Ovary (tissue), 7 donors: ENCODE measurements at regions not wholly inside any gene's neighbourhood (a gene's known extent, or its start where the extent isn't known, plus 50 kb on each side); places are given as distances from the start of the nearest gene placed in this dataset.

Experiments used
- DNase-seq, 5 donors: peaks; one replicate each; pipeline ENCODE4 v3.0.0-alpha.2; 2019 to 2020
- H3K27ac ChIP-seq, 2 donors: fragments of 200-600 bp; one replicate each; pipeline versions ENCODE4 v1.5.1 to v1.8.0; 2019 to 2022
- H3K27me3 ChIP-seq: fragments of 200-600 bp; one replicate; pipeline ENCODE4 v1.8.0; 2022
- H3K36me3 ChIP-seq: fragments of 200-600 bp; sonication (generic); one replicate; pipeline ENCODE4 v1.5.1; 2019
- H3K4me1 ChIP-seq: one replicate; pipeline ENCODE4 v1.8.1; 2013; ENCODE audit warnings: mild to moderate bottlenecking, moderate library complexity; ENCODE audit not compliant: insufficient read depth
- H3K4me3 ChIP-seq: fragments of 200-600 bp; sonication (generic); one replicate; pipeline ENCODE4 v1.5.1; 2017
- H3K9me3 ChIP-seq, 2 donors: fragments of 200-600 bp in 1 of 2; sonication (generic) in 1 of 2; one replicate each; pipeline versions ENCODE4 v1.5.1 to v1.8.1; 2013 to 2019; ENCODE audit warnings: mild to moderate bottlenecking in 1 of 2, moderate library complexity in 1 of 2
- CTCF ChIP-seq, 3 donors: fragments of 450-650 bp in 2 of 3; fragments of 200-600 bp in 1 of 3; IDR thresholded peaks; one replicate each; pipeline versions ENCODE4 v1.5.1 to v1.8.0; 2016 to 2022; ENCODE audit warnings: antibody characterized with exemption in 3 of 3, mild to moderate bottlenecking in 1 of 3
- EP300 ChIP-seq: sonication (generic); formaldehyde crosslinking; IDR thresholded peaks from one replicate; pipeline ENCODE4 v1.6.1; 2017; ENCODE audit warnings: antibody characterized with exemption
- POLR2A ChIP-seq: fragments of 450-650 bp; IDR thresholded peaks from one replicate; pipeline ENCODE4 v1.6.1; 2017; ENCODE audit warnings: antibody characterized with exemption, mild to moderate bottlenecking, moderate library complexity
- WGBS, 3 donors: extraction: QIAGEN DNeasy Blood & Tissue Kit in 1 of 3; methylation state at CpG; one replicate each; pipeline versions ENCODE4 v1.1.5 to v1.1.7; 2013 to 2017; 5-methylcytosine and 5-hydroxymethylcytosine counted together
- intact Hi-C, 4 donors: fragments of 100-400 bp; cut with DNase I; formaldehyde crosslinking; loops; one replicate each; pipeline versions ENCODE4 v1.11.0 to v1.15.1; 2022 to 2023
- donor health status: DM: no; HTN: no; CAD: no; lungs with moderate emphysema.
- donor health status: DM: no; HTN: no; CAD: no.
- donor health status: Bipolar disorder and iron deficiency.
- donor health status: DM: no; HTN: no; CAD: no.
- donor health status: DM: yes; HTN: yes; CAD: no.

GRCh38 chr13:103326326-103326725, 260.1 kb upstream of the SLC10A2 start:
- intact Hi-C loops, result no loop called here
- H3K27me3 ChIP-seq, result no peaks in the 10 kb centered on the region
- no peak overlapping the region for H3K4me3 ChIP-seq
- WGBS, 3 donors, result 75 to 88% (median 76%) methylated on average over 2 of the region's 2 CpGs
- DNase-seq, result no peak
- H3K27ac ChIP-seq, result no peak overlapping the region
- H3K36me3 ChIP-seq, result no peaks in the 10 kb centered on the region
- no peaks in the 10 kb centered on the region for H3K9me3 ChIP-seq
- TF ChIP-seq CTCF (IDR thresholded peaks at IDR 0.05) (no peak), EP300 (no peak), POLR2A (no peak)
- H3K4me1 ChIP-seq, result no peaks in the 10 kb centered on the region

- DNase-seq, result no peak
- intact Hi-C loops, result no loop called here
- Histone ChIP-seq H3K4me1 (no peaks in the 10 kb centered on the region), H3K27ac (no peak overlapping the region), H3K36me3 (no peaks in the 10 kb centered on the region), H3K4me3 (no peak overlapping the region), H3K27me3 (no peaks in the 10 kb centered on the region), H3K9me3 (no peaks in the 10 kb centered on the region)
- WGBS, 3 donors, result 42 to 68% (median 67%) methylated on average over 2 of the region's 2 CpGs
- no peak for TF ChIP-seq EP300
- TF ChIP-seq POLR2A, result no peak
- no peak for TF ChIP-seq CTCF (IDR thresholded peaks at IDR 0.05)
These were observed 259.5 kb upstream of the SLC10A2 start for GRCh38 chr13:103325672-103326071.

GRCh38 chr13:103324641-103325040, 258.4 kb upstream of the SLC10A2 start:
- 29 to 53% (median 37%) methylated on average over 2 of the region's 2 CpGs for WGBS, 3 donors
- DNase-seq, result no peak
- intact Hi-C loops, result no loop called here

GRCh38 chr13:103315711-103316110, 249.5 kb upstream of the SLC10A2 start:
- WGBS, 3 donors, result 81 to 89% (median 86%) methylated on average over 2 of the region's 2 CpGs
- Histone ChIP-seq H3K4me3 (no peak overlapping the region), H3K27me3 (no peaks in the 10 kb centered on the region), H3K4me1 (no peaks in the 10 kb centered on the region), H3K36me3 (no peaks in the 10 kb centered on the region), H3K9me3 (no peaks in the 10 kb centered on the region), H3K27ac (no peak overlapping the region)
- intact Hi-C loops, result no loop called here
- no peak for DNase-seq
- TF ChIP-seq CTCF (IDR thresholded peaks at IDR 0.05) (no peak), POLR2A (no peak)

More at GRCh38 chr13:103324641-103325040, 258.4 kb upstream of the SLC10A2 start:
- no peaks in the 10 kb centered on the region for H3K36me3 ChIP-seq
- TF ChIP-seq POLR2A (no peak), EP300 (no peak), CTCF (IDR thresholded peaks at IDR 0.05) (no peak)
- no peak overlapping the region for H3K4me3 ChIP-seq
- H3K4me1 ChIP-seq, result no peaks in the 10 kb centered on the region
- H3K27ac ChIP-seq, result no peak overlapping the region
- no peaks in the 10 kb centered on the region for H3K9me3 ChIP-seq
- no peaks in the 10 kb centered on the region for H3K27me3 ChIP-seq

GRCh38 chr13:103312467-103312866, 246.2 kb upstream of the SLC10A2 start:
- Histone ChIP-seq H3K4me1 (no peaks in the 10 kb centered on the region), H3K9me3 (no peaks in the 10 kb centered on the region), H3K36me3 (no peaks in the 10 kb centered on the region), H3K27ac (no peak overlapping the region), H3K4me3 (no peak overlapping the region), H3K27me3 (no peaks in the 10 kb centered on the region)
- no peak for TF ChIP-seq EP300
- no peak for TF ChIP-seq CTCF (IDR thresholded peaks at IDR 0.05)
- TF ChIP-seq POLR2A, result no peak
- 39 to 53% (median 47%) methylated on average over 2 of the region's 2 CpGs for WGBS, 3 donors
- no peak for DNase-seq
- intact Hi-C loops, result no loop called here
